GM23338 (cell line): ENCODE measurements at regions not wholly inside any gene's neighbourhood (a gene's known extent, or its start where the extent isn't known, plus 50 kb on each side); places are given as distances from the start of the nearest gene placed in this dataset.

Experiments
- ATAC-seq: fragments of 200-7000 bp; cut with Tn5 transposase; 3 replicates; pipeline ENCODE4 v1.9.1; 2020
- DNase-seq: peaks from one replicate; pipeline ENCODE4 v3.0.0-alpha.2; 2015; ENCODE audit warnings: low spot score
- H2AFZ ChIP-seq: fragments of 200-600 bp; sonication (generic); 2 replicates; pipeline ENCODE4 v1.8.0; 2016; ENCODE audit warnings: antibody characterized with exemption, mild to moderate bottlenecking, moderate library complexity
- H3F3A ChIP-seq: fragments of 200-600 bp; sonication (generic); replicated peaks from 2 replicates; pipeline ENCODE4 v1.8.0; 2017; ENCODE audit warnings: antibody characterized with exemption, mixed run types, low read depth
- H3K27ac ChIP-seq: fragments of 200-600 bp; sonication (generic); 2 replicates; pipeline ENCODE4 v1.6.1; 2016; ENCODE audit warnings: low read depth
- H3K27me3 ChIP-seq: fragments of 200-600 bp; sonication (generic); 2 replicates; pipeline ENCODE4 v1.8.0; 2016; ENCODE audit warnings: mild to moderate bottlenecking, mixed run types, moderate library complexity; ENCODE audit not compliant: insufficient read depth
- H3K36me3 ChIP-seq: fragments of 200-600 bp; sonication (generic); 2 replicates; pipeline ENCODE4 v1.8.0; 2016; ENCODE audit warnings: mild to moderate bottlenecking; ENCODE audit not compliant: insufficient read depth
- H3K4me1 ChIP-seq: fragments of 200-600 bp; sonication (generic); 2 replicates; pipeline ENCODE4 v1.8.0; 2016; ENCODE audit warnings: mild to moderate bottlenecking, moderate library complexity; ENCODE audit not compliant: insufficient read depth
- H3K4me2 ChIP-seq: fragments of 200-600 bp; sonication (generic); 2 replicates; pipeline ENCODE4 v1.7.1; 2017; ENCODE audit warnings: mixed run types
- H3K4me3 ChIP-seq: fragments of 200-600 bp; sonication (generic); 2 replicates; pipeline ENCODE4 v1.6.1; 2016; ENCODE audit warnings: mixed run types
- H3K79me2 ChIP-seq: fragments of 200-600 bp; sonication (generic); replicated peaks from 2 replicates; pipeline ENCODE4 v1.8.0; 2017; ENCODE audit warnings: mild to moderate bottlenecking; ENCODE audit not compliant: insufficient read depth
- H3K9me2 ChIP-seq: fragments of 200-600 bp; sonication (generic); 2 replicates; pipeline ENCODE4 v1.8.0; 2017; ENCODE audit not compliant: insufficient read depth
- H4K20me1 ChIP-seq: fragments of 200-600 bp; sonication (generic); replicated peaks from 2 replicates; pipeline ENCODE4 v1.8.0; 2017; ENCODE audit warnings: mild to moderate bottlenecking; ENCODE audit not compliant: insufficient read depth
- H3K27ac Mint-ChIP-seq: 2 replicates; pipeline ENCODE4 v1.8.0; 2020; ENCODE audit warnings: inconsistent platforms, mild to moderate bottlenecking, moderate library complexity, mixed read lengths
- H3K27me3 Mint-ChIP-seq: 3 replicates; pipeline ENCODE4 v1.8.0; 2022; ENCODE audit warnings: low read depth, mild to moderate bottlenecking, moderate library complexity, mixed read lengths, inconsistent platforms; ENCODE audit not compliant: insufficient read depth, poor library complexity
- H3K36me3 Mint-ChIP-seq: 3 replicates; pipeline ENCODE4 v1.8.0; 2021; ENCODE audit warnings: low read depth, mild to moderate bottlenecking, inconsistent platforms, moderate library complexity, mixed read lengths
- H3K4me1 Mint-ChIP-seq: 3 replicates; pipeline ENCODE4 v1.8.0; 2020; ENCODE audit warnings: mild to moderate bottlenecking, inconsistent platforms, mixed read lengths
- H3K4me3 Mint-ChIP-seq: 3 replicates; pipeline ENCODE4 v1.8.0; 2021; ENCODE audit warnings: moderate library complexity, mild to moderate bottlenecking, inconsistent platforms, mixed read lengths
- H3K9me3 Mint-ChIP-seq: 3 replicates; pipeline ENCODE4 v1.8.0; 2020; ENCODE audit warnings: moderate library complexity, mild to moderate bottlenecking, inconsistent platforms, mixed read lengths
- CREB1 ChIP-seq: fragments of 250-450 bp; sonication (Bioruptor Pico); IDR thresholded peaks from 2 replicates; pipeline ENCODE4 v1.5.0; 2020; ENCODE audit warnings: low read depth, mild to moderate bottlenecking, moderate library complexity
- EZH2 ChIP-seq: fragments of 200-600 bp; sonication (generic); IDR thresholded peaks from one replicate; pipeline ENCODE4 v1.8.0; 2017; ENCODE audit warnings: antibody characterized with exemption, mild to moderate bottlenecking, low read depth; ENCODE audit not compliant: unreplicated experiment
- EZH2phosphoT487 ChIP-seq: fragments of 200-600 bp; sonication (generic); IDR thresholded peaks from one replicate; pipeline ENCODE4 v1.8.1; 2018; ENCODE audit warnings: antibody characterized with exemption; ENCODE audit not compliant: unreplicated experiment
- JUNB ChIP-seq: IDR thresholded peaks from one replicate; pipeline ENCODE4 v1.6.1; 2016; ENCODE audit warnings: antibody characterized with exemption; ENCODE audit not compliant: unreplicated experiment
- NANOG ChIP-seq: IDR thresholded peaks from 2 replicates; pipeline ENCODE4 v1.6.1; 2016; ENCODE audit warnings: antibody characterized with exemption, borderline replicate concordance
- POLR2AphosphoS5 ChIP-seq: IDR thresholded peaks from 2 replicates; pipeline ENCODE4 v1.6.1; 2016; ENCODE audit warnings: antibody characterized with exemption, low read depth
- STAT1 ChIP-seq: IDR thresholded peaks from one replicate; pipeline ENCODE4 v1.6.1; 2016; ENCODE audit warnings: antibody characterized with exemption; ENCODE audit not compliant: unreplicated experiment
- ZNF114 ChIP-seq: fragments of 250-450 bp; sonication (Bioruptor Pico); IDR thresholded peaks from 2 replicates; pipeline ENCODE4 v1.5.0; 2020; ENCODE audit warnings: mild to moderate bottlenecking, moderate library complexity
- ZNF331 ChIP-seq: fragments of 250-450 bp; sonication (Bioruptor Pico); IDR thresholded peaks from 2 replicates; pipeline ENCODE4 v1.5.0; 2020; ENCODE audit warnings: low read depth, mild to moderate bottlenecking, moderate library complexity
- TF ChIP-seq, protein P1 (sequence below): IDR thresholded peaks from 2 replicates; pipeline ENCODE4 v1.6.1; 2016; ENCODE audit warnings: antibody characterized with exemption
- TF ChIP-seq, protein P2 (sequence below): fragments of 250-450 bp; sonication (Bioruptor Pico); IDR thresholded peaks from 2 replicates; pipeline ENCODE4 v1.5.0; 2020; ENCODE audit warnings: mild to moderate bottlenecking, moderate library complexity
- TF ChIP-seq, protein P3 (sequence below), 2 experiments: fragments of 200-600 bp in 1 of 2; sonication (generic) in 1 of 2; conservative IDR thresholded peaks; 2 replicates each; pipeline versions ENCODE4 v1.5.1 to v1.6.1; 2016 to 2017; ENCODE audit warnings: antibody characterized with exemption in 2 of 2, low read depth in 2 of 2, mild to moderate bottlenecking in 2 of 2, moderate library complexity in 1 of 2

DNA sequence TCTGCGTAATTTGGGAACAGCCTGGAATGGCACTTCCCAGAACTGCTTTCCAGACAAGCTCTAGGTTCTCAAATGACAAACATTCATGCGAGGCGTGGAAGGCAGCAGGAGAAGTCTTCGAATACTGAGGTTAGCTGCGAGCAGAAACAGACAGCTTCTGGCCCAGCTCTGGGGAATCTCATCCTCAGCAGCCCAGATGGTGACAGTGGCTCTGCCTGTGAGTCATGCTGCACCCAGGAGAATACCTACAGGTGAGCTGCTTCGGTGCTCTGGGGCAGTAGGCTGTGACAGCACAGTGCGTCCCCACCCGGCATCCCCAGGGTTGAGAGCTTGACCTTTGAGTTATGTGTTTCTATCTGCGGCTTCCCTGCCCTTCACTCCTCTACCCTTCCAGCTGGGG is 258.6 kb downstream of the KLF13 start (continued):
- no peak for TF ChIP-seq ZNF114 (CRISPR knock-in tag)
- TF ChIP-seq, protein P1, sequence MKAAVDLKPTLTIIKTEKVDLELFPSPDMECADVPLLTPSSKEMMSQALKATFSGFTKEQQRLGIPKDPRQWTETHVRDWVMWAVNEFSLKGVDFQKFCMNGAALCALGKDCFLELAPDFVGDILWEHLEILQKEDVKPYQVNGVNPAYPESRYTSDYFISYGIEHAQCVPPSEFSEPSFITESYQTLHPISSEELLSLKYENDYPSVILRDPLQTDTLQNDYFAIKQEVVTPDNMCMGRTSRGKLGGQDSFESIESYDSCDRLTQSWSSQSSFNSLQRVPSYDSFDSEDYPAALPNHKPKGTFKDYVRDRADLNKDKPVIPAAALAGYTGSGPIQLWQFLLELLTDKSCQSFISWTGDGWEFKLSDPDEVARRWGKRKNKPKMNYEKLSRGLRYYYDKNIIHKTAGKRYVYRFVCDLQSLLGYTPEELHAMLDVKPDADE = no peak

DNA sequence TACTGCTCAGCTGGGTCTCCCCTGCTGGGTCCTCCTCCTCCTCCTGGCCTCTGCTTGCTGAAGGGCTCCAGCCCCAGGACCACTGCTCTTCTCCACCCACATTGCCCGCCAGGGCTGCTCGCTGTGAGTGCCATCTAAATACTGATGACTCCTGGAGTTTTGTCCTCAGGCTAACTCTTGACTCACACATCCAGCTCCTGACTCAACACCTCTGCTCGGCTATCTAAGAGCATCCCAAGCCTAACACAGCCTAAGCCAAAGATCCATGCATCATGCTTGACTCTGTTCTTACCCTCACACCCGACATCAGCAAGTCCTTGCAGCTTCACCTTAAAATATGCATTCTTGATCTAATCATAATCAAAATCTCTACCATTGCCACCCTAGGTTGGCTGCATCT is 260.2 kb downstream of the KLF13 start:
- H3K9me2 ChIP-seq = no peaks in the 10 kb centered on the region
- H4K20me1 ChIP-seq = no peaks in the 10 kb centered on the region
- no peaks in the 10 kb centered on the region for H3K27me3 Mint-ChIP-seq
- H3K4me3 ChIP-seq = no peak overlapping the region
- no peaks in the 10 kb centered on the region for H3K36me3 ChIP-seq
- H3K9me3 Mint-ChIP-seq = peaks cover 18% of the 10 kb centered on the region
- no peak overlapping the region for H3K4me2 ChIP-seq
- no peaks in the 10 kb centered on the region for H3K79me2 ChIP-seq
- H3F3A ChIP-seq = no peaks in the 10 kb centered on the region
- ATAC-seq (no peak), DNase-seq (no peak)
- no peak overlapping the region for H3K4me3 Mint-ChIP-seq
- no peak overlapping the region for H2AFZ ChIP-seq
- H3K27ac ChIP-seq = no peak overlapping the region
- H3K4me1 Mint-ChIP-seq = peaks cover 12% of the 10 kb centered on the region
- H3K4me1 ChIP-seq = peaks cover 6% of the 10 kb centered on the region
- H3K36me3 Mint-ChIP-seq = peaks cover 13% of the 10 kb centered on the region
- no peaks in the 10 kb centered on the region for H3K27me3 ChIP-seq
- H3K27ac Mint-ChIP-seq = no peak overlapping the region
- no peak for TF ChIP-seq NANOG
- no peak for TF ChIP-seq JUNB
- no peak for TF ChIP-seq POLR2AphosphoS5
- TF ChIP-seq ZNF331 (CRISPR knock-in tag) = no peak
- TF ChIP-seq ZNF114 (CRISPR knock-in tag) = no peak
- TF ChIP-seq, protein P2, sequence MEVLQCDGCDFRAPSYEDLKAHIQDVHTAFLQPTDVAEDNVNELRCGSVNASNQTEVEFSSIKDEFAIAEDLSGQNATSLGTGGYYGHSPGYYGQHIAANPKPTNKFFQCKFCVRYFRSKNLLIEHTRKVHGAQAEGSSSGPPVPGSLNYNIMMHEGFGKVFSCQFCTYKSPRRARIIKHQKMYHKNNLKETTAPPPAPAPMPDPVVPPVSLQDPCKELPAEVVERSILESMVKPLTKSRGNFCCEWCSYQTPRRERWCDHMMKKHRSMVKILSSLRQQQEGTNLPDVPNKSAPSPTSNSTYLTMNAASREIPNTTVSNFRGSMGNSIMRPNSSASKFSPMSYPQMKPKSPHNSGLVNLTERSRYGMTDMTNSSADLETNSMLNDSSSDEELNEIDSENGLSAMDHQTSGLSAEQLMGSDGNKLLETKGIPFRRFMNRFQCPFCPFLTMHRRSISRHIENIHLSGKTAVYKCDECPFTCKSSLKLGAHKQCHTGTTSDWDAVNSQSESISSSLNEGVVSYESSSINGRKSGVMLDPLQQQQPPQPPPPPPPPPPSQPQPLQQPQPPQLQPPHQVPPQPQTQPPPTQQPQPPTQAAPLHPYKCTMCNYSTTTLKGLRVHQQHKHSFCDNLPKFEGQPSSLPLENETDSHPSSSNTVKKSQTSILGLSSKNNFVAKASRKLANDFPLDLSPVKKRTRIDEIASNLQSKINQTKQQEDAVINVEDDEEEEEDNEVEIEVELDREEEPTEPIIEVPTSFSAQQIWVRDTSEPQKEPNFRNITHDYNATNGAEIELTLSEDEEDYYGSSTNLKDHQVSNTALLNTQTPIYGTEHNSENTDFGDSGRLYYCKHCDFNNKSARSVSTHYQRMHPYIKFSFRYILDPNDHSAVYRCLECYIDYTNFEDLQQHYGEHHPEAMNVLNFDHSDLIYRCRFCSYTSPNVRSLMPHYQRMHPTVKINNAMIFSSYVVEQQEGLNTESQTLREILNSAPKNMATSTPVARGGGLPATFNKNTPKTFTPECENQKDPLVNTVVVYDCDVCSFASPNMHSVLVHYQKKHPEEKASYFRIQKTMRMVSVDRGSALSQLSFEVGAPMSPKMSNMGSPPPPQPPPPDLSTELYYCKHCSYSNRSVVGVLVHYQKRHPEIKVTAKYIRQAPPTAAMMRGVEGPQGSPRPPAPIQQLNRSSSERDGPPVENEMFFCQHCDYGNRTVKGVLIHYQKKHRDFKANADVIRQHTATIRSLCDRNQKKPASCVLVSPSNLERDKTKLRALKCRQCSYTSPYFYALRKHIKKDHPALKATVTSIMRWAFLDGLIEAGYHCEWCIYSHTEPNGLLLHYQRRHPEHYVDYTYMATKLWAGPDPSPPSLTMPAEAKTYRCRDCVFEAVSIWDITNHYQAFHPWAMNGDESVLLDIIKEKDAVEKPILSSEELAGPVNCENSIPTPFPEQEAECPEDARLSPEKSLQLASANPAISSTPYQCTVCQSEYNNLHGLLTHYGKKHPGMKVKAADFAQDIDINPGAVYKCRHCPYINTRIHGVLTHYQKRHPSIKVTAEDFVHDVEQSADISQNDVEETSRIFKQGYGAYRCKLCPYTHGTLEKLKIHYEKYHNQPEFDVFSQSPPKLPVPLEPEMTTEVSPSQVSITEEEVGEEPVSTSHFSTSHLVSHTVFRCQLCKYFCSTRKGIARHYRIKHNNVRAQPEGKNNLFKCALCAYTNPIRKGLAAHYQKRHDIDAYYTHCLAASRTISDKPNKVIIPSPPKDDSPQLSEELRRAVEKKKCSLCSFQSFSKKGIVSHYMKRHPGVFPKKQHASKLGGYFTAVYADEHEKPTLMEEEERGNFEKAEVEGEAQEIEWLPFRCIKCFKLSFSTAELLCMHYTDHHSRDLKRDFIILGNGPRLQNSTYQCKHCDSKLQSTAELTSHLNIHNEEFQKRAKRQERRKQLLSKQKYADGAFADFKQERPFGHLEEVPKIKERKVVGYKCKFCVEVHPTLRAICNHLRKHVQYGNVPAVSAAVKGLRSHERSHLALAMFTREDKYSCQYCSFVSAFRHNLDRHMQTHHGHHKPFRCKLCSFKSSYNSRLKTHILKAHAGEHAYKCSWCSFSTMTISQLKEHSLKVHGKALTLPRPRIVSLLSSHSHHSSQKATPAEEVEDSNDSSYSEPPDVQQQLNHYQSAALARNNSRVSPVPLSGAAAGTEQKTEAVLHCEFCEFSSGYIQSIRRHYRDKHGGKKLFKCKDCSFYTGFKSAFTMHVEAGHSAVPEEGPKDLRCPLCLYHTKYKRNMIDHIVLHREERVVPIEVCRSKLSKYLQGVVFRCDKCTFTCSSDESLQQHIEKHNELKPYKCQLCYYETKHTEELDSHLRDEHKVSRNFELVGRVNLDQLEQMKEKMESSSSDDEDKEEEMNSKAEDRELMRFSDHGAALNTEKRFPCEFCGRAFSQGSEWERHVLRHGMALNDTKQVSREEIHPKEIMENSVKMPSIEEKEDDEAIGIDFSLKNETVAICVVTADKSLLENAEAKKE (CRISPR knock-in tag) = no peak
- TF ChIP-seq, protein P1 = no peak
- TF ChIP-seq EZH2 = no peak
- TF ChIP-seq, protein P3, sequence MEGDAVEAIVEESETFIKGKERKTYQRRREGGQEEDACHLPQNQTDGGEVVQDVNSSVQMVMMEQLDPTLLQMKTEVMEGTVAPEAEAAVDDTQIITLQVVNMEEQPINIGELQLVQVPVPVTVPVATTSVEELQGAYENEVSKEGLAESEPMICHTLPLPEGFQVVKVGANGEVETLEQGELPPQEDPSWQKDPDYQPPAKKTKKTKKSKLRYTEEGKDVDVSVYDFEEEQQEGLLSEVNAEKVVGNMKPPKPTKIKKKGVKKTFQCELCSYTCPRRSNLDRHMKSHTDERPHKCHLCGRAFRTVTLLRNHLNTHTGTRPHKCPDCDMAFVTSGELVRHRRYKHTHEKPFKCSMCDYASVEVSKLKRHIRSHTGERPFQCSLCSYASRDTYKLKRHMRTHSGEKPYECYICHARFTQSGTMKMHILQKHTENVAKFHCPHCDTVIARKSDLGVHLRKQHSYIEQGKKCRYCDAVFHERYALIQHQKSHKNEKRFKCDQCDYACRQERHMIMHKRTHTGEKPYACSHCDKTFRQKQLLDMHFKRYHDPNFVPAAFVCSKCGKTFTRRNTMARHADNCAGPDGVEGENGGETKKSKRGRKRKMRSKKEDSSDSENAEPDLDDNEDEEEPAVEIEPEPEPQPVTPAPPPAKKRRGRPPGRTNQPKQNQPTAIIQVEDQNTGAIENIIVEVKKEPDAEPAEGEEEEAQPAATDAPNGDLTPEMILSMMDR (conservative IDR thresholded peaks at IDR 0.05; ENCODE audit: low read depth in 2 of 2) = no peak
- no peak for TF ChIP-seq STAT1
- TF ChIP-seq CREB1 (CRISPR knock-in tag) = no peak
- TF ChIP-seq EZH2phosphoT487 = no peak
